Thyroid gland (tissue), 4 donors: ENCODE measurements at regions not wholly inside any gene's neighbourhood (a gene's known extent, or its start where the extent isn't known, plus 50 kb on each side); places are given as distances from the start of the nearest gene placed in this dataset.

ENCODE experiments used
- CTCF ChIP-seq, 6 experiments: fragments of 200-600 bp in 3 of 6; fragments of 450-650 bp in 3 of 6; sonication (generic) in 3 of 6; IDR thresholded peaks; one replicate each; pipeline ENCODE4 v1.5.1; 2016 to 2019; ENCODE audit warnings: antibody characterized with exemption in 6 of 6, mild to moderate bottlenecking in 2 of 6, inconsistent platforms in 1 of 6, moderate library complexity in 1 of 6
- POLR2A ChIP-seq, 2 donors: fragments of 450-650 bp; IDR thresholded peaks; one replicate each; pipeline ENCODE4 v1.6.1; 2017; ENCODE audit warnings: antibody characterized with exemption in 2 of 2, mild to moderate bottlenecking in 2 of 2, moderate library complexity in 1 of 2

- TF ChIP-seq CTCF (IDR thresholded peaks at IDR 0.05) (no peak), POLR2A (IDR thresholded peaks at IDR 0.05) (no peak)
These were observed 201.9 kb upstream of the ISL1 start for GRCh38 chr5:51181208-51181894.
